ENCODE measurements at regions not wholly inside any gene's neighbourhood (a gene's known extent, or its start where the extent isn't known, plus 50 kb on each side); places are given as distances from the start of the nearest gene placed in this dataset.

DNA sequence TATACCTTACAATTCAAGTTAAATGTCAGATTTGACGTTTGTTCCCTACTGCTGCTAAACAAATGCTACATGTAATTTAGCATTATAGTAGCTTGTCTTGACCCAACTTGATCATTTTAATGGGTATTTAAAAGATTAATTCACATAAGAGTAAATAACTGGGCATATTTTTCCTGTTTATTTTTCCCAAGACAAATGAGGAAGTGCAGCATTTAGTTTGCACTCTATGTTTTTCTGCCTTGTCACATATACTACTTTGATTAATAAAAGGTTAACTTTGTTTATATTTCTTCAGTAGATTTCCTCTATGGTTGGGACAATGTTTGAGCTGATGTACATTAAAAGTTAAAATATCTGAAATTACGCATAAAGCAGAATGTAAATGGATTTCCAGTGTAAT, 641.8 kb downstream of the PRR16 start:
- TF ChIP-seq CTCF (IDR thresholded peaks at IDR 0.05) (no peak), POLR2AphosphoS5 (IDR thresholded peaks at IDR 0.05) (no peak), POLR2A (IDR thresholded peaks at IDR 0.05) (no peak)
